ENCODE measurements at regions not wholly inside any gene's neighbourhood (a gene's known extent, or its start where the extent isn't known, plus 50 kb on each side); places are given as distances from the start of the nearest gene placed in this dataset.
A peak's percentile ranks its signal among the peaks of the same experiment; 100 is the strongest.
"Not testable (repeated sequence)": the region's sequence is repeated elsewhere in the genome, so short reads cannot be mapped to it uniquely, and the experiment has no call there.

DNA sequence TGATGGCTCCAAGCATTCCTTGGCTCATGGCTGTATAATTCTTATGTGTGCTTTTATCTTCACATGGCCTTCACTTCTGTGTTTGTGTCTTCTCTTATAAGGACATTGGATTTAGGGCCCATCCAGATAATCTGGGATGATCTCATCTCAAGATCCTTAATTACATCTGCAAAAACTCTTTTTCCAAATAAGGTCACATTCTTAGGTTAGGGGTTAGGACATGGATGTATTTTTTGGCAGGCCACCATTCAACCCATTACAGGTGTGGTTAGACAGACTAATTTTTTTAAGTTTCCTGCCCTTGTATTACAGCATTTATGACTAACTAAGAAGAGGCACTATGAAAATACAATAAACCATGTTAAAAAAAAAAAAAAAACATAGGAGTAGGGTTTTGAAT is 254.0 kb downstream of the TPBG start:
- DNase-seq (ENCODE audit: extremely low read depth in 1 of 11, low read depth in 9 of 11, low spot score in 4 of 11): no peak

DNA sequence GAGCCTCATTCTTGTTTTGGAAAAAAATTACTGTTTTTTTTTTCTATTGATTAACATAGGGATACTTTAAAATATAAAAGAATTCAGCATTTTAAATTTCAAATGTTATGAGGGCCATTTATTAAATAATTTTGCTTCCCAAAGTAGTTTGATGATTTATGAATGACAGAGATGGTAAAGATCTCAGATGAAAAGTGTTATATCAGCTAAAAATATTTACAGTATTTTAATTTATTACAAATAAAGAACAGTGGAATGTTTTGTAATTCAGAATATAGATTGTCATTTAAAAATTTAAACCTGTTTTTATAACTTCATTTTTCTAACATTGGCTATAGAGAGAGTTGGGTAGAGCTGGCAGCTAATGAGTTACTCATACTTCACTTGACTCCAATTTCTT is 256.0 kb downstream of the TPBG start:
- no peak for DNase-seq (ENCODE audit: extremely low read depth in 1 of 11, low read depth in 9 of 11, low spot score in 4 of 11)

DNA sequence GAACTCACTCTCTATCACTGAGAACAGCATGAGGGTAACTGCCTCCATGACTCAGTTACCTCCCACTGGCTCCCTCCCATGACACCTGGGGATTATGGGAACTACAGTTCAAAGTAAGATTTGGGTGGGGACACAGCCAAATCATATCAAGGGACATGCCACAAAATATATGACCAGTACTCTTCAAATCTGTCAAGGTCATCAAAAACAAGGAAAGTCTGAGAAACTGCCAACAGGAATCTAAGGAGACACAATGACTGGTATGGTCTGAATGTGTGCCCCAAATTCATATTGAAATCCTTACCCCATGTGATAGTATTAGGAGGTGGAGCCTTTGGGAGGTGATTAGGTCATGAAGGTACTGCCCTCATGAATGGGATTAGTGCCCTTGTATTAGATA is 258.8 kb downstream of the TPBG start:
- no peak for DNase-seq (ENCODE audit: extremely low read depth in 1 of 11, low read depth in 9 of 11, low spot score in 4 of 11)

DNA sequence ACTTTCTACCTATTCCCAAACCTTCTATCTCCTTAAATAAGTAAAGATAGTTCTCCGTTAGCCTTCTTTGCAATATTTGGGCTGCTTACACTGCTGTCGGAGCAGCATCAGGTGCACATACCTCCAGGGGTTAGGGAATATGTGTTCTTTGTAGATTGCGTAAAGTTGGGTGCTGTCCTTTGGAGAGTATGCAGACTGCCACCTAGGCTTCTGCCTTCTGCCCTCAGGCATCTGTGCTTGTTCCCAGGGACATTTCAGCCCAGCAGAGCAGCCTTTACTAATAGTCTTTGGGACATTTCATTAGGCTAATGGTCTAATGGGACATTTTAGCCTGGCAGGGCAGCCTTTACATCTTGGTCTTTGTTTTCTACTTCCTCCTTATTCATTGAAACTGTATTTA is 260.6 kb downstream of the TPBG start:
- DNase-seq (ENCODE audit: extremely low read depth in 1 of 11, low read depth in 9 of 11, low spot score in 4 of 11): no peak

DNA sequence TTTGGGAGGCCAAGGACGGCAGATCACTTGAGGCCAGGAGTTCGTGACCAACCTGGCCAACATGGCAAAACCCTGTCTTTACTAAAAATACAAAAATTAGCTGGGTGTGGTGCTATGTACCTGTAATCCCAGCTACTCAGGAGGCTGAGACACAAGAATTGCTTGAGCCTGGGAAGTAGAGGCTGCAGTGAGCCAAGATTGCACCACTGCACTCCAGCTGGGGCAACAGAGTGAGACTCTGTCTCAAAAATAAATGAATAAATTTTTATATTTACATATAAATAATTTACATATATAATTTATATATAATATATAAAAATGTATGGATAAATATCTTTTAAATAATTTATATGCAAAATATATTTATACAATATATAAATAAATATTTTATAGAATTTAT is 263.3 kb downstream of the TPBG start:
- DNase-seq (ENCODE audit: extremely low read depth in 1 of 11, low read depth in 9 of 11, low spot score in 4 of 11): not testable (repeated sequence)

DNA sequence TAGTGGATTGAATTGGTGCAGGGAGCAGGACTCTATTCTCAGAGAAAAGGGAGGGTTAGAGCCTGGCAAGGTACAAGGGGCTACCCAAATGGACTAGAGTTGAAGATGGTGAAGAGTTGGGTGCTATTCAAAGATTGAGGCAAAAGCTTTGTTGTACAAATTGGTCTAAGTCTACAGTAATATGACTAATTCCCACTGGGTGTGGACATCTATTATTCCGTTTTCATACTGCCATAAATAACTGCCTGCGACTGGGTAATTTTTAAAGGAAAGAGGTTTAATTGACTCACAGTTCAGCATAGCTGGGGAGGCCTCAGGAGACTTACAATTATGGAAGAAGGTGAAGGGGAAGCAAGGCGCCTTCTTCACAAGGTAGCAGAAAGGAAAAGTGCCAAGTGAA is 266.3 kb downstream of the TPBG start:
- DNase-seq (ENCODE audit: extremely low read depth in 1 of 11, low read depth in 9 of 11, low spot score in 4 of 11): no peak

DNA sequence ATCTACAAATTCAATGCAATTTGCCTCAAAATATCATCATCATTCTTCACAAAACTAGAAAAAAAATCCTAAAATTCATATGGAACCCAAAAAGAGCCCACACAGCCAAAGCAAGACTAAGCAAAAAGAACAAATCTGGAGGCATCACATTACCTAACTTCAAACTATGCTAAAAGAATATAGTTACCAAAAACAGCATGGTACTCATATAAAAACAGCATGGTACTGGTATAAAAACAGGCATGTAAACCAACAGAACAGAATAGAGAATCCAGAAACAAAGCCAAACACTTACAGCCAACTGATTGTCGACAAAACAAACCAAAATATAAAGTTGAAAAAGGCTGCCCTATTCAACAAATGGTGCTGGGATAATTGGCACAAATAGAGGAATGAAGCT is 278.1 kb downstream of the TPBG start:
- DNase-seq (ENCODE audit: extremely low read depth in 1 of 11, low read depth in 9 of 11, low spot score in 4 of 11): no peak

DNA sequence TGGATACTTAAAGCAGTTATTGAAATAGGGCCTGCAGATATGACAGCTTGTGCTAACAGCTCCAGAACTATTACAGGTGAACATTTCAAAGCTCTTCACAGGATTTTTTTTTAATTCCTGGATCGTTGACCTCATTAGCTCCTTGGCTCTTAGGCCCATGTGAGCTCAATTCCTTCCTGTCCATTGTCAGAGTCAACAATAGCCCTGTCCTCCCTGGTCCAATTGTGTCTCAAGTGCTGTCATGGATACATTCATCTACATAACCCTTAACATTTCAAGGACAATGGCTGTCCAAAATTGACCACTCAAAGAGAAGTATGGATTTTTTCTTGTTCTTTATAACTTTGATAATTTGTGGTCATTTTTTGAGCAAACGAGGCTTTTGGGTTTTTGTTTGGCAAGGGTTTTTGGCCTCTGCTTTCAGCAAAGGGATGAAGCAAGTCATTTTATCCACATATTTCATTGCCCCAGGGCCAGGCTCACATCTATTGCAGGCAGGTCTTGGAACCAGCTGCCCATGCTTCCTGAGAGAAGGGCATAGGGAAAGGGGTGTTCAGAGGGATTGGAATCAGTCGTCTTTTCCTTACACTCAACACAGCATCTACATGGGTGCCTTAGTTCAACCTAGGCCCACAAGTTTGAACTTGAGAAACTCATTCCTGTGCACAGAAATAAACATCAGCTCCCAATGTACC is 282.1 kb downstream of the TPBG start:
- no peak for DNase-seq (ENCODE audit: extremely low read depth in 1 of 11, low read depth in 9 of 11, low spot score in 4 of 11)

DNA sequence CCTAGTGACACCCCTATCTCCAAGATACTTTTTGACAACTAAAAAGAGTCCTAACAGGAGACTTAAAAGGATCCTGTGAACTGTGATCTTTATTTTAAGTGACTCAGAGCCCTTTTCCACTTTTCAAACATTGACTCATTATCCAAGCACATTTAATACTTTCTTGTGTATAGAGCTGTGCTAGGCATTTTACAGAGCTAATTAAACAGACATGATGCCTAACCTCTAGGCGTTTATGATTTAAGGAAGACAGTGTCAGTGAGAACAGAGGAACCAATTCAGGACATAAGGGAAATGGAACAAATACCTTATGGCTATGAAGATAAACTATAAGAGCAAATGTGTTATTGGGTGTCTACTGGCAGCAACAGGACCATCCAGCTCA is 282.6 kb downstream of the TPBG start:
- DNase-seq (ENCODE audit: extremely low read depth in 1 of 11, low read depth in 9 of 11, low spot score in 4 of 11): no peak

DNA sequence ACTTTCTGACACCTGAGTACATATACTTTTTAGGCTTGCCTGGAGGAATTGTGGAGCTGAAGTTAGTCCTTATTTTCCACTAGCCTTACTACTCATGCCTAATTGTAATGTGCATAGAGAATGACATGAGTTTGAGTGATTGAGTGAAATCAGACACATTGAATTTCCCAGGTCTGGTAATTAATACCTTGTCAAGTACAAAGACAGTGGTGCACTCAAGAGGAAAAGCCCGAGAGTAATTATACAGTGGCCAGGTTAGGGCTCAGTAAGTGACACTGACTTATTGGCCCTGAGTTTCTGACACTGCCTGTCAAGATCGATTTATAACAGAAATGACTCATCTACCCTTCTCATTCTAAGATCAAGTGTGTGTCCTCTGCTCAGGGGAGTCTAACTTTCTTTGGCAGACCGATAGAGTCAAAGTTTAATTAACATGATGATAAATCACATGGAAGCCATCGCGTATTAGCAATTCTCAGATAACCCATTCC is 288.3 kb downstream of the TPBG start:
- peak in 2 of 11 donors; percentile 2 to 7 for DNase-seq (ENCODE audit: extremely low read depth in 1 of 11, low read depth in 9 of 11, low spot score in 4 of 11)

DNA sequence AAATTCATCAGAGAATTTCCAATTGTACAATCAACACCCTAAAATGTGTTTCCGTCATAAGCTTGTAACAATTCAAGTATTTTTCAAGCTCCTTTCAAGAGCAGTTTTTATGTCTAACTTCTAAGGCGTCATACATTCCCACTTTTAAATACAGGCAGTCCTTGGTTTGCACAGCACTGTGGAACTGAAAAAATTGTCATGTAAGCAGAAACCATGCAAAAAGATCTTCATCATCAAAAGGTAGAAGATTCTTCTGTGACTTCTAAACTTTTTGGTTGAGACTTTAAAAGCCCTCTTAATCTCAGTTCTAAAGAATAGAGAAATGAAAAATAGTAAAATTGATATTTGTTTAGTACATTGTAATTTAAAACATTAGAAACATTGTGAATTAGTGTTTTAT is 315.6 kb downstream of the TPBG start:
- DNase-seq (ENCODE audit: extremely low read depth in 1 of 11, low read depth in 9 of 11, low spot score in 4 of 11): no peak

DNA sequence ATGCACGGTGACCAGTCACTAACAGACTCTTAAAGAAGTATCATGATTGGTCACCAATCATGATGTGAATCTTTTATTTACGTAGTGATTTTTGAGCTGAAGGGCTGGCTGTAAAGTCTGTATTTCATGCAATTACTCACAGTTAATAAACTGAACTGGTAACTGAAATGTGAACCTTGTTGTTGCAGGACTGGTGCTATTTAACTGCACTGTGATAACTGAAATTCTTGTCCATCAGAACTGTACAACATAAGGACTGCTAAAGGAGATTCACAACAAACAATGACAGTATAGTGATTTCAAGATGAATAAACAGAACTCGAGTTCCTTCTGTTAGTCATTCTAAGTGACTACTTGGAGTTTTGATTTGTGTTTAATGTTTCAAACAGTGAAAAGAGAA is 316.6 kb downstream of the TPBG start:
- no peak for DNase-seq (ENCODE audit: extremely low read depth in 1 of 11, low read depth in 9 of 11, low spot score in 4 of 11)

DNA sequence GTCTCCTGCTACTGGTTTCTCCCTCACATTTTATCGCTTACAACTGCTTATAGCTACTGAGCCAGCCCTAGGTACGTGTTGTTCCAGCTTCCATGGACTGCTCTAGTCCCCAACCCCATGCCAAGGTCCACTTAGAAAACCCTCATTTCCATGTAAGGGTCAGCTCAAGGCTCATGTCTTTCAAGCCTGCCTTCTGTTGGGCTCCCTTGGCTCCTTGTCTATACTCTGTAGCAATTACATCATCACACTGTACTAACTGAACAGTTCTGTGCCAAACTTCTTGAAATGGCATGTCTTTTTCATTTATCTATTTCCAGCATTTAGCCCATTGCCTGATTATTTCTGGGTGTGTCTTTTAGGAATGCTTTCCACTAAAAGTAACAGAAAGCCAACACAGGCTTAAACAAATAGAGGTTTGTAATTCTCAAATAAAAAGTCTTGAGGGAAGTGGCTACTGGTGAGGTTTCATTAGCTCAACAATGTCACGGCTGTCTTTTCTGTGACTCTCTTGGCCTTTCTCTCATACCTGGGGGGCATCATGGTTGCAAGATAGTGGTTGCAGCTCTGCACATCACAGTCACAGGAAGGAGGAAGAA is 317.6 kb downstream of the TPBG start:
- DNase-seq (ENCODE audit: extremely low read depth in 1 of 11, low read depth in 9 of 11, low spot score in 4 of 11): no peak

DNA sequence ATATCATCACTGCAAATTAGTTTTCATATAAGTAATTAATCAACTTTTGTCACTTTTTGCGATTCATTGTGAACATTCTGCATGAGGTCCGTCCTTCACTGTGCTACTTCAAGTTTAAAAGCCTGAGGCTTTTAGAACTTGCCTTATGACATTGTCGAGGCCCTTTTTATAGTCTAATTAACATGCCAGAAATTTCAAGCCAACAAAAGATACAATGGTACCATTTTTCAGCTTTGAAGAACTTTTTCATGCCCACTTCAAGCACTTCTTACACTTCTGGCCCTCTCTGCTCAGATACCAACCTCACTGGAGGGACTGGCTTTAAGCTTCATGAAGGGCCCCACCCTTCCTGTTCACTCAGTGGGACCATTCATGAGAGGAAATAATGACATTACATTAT is 323.1 kb downstream of the TPBG start:
- DNase-seq (ENCODE audit: extremely low read depth in 1 of 11, low read depth in 9 of 11, low spot score in 4 of 11): no peak

DNA sequence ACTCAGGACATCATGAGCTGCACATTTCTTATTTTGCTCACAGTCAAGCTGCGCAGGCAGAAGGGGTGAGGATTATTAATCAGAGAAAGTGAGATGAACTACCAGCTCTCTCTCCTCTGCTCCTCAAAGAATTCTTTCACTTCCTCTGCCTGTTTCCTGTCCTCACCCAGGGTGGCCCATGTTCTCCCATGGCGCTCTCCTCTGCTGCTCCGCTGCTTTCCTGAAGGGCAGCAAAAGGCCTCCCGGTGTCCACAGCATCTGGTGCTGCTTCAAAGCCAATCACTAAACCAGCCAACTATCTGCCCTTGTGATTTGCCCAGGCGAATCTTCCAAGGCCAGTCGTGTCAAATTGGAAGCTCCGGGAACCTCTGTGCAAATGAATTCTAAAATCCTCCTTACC is 324.2 kb downstream of the TPBG start:
- no peak for DNase-seq (ENCODE audit: extremely low read depth in 1 of 11, low read depth in 9 of 11, low spot score in 4 of 11)

DNA sequence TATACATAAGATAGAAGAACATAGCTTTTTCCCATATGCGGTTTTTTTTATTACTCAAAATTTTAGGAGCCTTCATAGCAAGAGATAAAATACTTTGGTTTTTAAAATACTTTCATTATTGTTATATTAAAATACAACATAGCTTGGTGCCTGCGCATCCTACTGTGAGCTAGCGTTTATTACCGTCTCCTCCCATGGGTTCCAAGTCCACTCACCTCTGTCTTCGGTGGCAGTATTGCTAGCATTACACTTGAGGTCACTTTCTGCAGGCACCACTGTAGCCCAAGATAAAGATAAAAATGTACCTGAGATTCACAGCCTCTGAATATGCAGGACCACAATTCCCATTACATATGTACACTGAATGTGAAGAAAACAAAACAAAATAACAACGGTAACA is 326.7 kb downstream of the TPBG start:
- no peak for DNase-seq (ENCODE audit: extremely low read depth in 1 of 11, low read depth in 9 of 11, low spot score in 4 of 11)

DNA sequence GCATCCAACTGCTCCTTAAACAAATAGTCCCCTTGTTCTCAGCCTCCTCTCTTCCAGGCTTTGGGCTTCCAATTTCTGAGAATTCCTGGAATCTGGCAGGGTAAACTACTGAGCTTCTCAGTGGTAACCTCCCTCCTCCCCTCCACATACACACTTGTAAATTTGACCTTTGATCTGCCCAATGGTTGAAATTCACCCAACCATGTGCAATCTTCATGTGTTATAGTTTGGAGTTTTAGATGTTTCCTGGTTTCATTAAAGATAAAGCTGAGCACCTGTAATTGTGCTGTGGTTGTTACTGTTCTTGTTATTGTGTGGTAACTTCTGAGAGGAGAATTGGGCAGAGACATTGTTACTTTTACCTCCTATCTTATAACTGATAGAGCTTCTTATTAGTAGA is 328.4 kb downstream of the TPBG start:
- no peak for DNase-seq (ENCODE audit: extremely low read depth in 1 of 11, low read depth in 9 of 11, low spot score in 4 of 11)

DNA sequence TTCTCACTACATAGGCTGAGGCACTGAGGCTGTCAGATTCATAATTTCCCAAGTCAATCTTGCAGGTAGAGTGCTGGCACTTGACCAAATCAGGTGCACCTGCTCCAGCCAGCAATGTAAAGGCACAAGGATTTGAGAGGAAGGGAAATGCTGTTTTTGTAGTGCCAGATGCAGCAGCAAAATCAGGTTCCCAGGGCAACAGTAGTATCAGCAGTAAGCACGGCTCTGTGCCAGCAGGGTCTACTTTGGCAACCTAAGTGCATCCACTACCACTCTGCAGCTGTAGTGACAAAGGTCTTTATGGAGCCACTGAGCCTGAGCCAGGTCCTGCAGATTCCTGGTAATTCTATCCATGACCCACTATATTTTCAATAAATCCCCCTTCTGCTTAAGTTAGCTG is 329.5 kb downstream of the TPBG start:
- peak in 1 of 11 donors; percentile 18 for DNase-seq (ENCODE audit: extremely low read depth in 1 of 11, low read depth in 9 of 11, low spot score in 4 of 11)

DNA sequence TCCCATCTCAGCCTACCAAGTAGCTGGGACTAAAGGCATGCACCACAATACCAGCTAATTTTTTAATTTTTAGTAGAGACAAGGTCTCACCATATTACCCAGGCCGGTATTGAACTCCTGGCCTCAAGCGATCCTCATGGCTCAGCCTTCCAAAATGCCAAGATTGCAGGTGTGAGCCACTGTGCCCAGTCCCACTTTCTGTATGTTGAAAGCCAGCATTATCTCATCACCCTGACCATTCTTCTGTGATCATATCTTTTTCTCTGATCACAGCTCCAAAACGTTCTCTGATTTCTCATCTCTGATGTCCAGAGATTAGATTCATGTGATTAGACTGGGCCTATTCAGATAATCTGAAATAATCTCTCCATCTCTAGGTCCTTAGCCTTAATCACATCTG is 337.7 kb downstream of the TPBG start:
- no peak for DNase-seq (ENCODE audit: extremely low read depth in 1 of 11, low read depth in 9 of 11, low spot score in 4 of 11)

DNA sequence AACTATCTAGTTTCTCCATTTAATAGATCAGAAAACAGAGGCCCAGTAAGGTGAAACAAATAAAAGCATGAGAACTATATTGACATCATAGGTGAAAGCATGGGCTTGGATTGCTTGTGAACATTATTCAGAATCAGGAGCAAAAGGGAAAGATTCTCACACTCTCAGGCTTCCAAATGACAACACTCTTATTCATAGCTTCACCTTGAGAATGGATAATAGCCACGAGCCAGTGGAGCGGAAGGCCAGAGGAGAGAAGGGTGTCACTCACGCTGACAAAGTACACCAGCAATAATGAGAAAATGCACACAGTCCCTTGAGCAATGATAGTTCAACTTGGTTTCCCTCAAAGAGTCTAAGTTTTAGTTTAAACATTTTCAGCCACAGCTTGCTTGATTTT is 339.0 kb downstream of the TPBG start:
- no peak for DNase-seq (ENCODE audit: extremely low read depth in 1 of 11, low read depth in 9 of 11, low spot score in 4 of 11)

DNA sequence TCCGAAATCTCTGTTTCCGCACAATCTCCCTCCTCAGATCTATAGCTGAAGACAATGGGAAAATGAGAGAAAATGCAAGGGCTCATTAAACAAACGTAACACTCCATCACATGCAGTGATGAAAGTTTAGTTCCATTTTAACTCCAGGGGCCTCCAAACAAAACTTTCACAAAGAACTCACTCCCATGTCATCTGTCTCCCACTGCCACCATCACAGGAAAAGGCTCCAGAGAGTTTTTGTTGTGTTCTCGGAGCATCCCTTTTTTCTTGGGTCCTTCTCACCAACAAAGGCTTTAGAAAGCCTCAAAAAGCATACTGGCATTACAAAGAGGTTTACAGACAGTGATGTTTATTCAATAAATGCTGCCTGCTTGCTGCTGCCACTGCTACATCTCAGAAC is 339.6 kb downstream of the TPBG start:
- no peak for DNase-seq (ENCODE audit: extremely low read depth in 1 of 11, low read depth in 9 of 11, low spot score in 4 of 11)

All from renal cortex interstitium (tissue), 11 donors.